HG03565 (cell line): ENCODE measurements at regions not wholly inside any gene's neighbourhood (a gene's known extent, or its start where the extent isn't known, plus 50 kb on each side); places are given as distances from the start of the nearest gene placed in this dataset.

Experiments
- ATAC-seq: cut with Tn5 transposase; IDR thresholded peaks from one replicate; pipeline ENCODE4 v1.9.1; 2021; ENCODE audit warnings: mild to moderate bottlenecking, moderate library complexity; ENCODE audit not compliant: unreplicated experiment

DNA sequence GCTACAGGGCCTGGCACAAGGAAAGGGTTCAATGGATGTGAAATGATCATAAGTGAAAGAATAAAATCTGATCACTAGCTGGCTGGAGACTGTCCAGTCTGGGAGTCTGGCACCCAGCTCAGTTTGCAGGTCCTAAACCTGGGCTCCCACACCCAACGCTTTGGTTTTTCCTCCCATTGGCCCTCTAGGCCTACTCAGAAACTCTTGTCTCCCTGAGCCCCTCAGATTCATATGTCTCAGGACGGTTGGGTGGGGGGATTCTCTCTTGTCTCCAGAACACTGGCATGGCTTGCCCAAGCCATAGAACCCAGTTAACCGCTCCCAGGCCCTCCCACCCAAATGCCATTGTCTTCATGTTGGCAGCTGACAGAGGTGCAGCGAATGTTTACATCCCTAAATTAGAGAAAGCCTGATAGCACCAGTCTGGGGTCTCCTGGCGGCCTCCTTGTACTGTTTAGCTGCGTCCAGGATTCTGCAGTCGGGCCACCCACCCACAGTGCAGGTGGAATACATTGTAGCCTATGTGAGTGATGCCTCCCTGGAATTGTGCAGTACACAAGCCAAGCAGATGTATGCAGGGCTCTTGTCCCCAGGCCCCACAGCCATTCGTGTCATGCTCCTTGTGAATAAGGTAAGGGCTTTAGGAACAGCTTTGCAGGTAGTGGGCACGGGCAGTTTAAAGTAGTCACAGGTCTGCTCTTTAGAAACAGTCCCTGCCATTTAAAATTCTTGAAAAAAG is 266.3 kb downstream of the XXYLT1 start:
- ATAC-seq = no peak

DNA sequence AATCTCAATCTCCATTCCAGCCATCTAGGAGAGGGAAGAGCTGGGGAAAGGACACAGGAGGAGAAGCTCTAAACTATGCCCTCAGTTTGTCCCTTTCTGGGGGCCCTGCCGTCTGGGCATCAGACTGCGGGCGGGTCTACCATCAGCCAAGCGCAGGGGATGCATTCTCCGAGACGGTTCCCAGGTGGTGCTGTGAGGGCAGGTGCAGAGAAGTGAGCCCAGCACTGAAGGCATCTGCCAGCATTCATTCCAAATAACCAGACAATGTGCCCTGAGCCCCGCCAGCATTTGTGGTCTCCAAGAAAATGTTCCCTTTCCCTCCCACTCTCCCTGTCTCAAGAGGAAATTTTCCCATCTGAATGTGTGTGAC is 265.7 kb downstream of the XXYLT1 start:
- ATAC-seq = no peak

DNA sequence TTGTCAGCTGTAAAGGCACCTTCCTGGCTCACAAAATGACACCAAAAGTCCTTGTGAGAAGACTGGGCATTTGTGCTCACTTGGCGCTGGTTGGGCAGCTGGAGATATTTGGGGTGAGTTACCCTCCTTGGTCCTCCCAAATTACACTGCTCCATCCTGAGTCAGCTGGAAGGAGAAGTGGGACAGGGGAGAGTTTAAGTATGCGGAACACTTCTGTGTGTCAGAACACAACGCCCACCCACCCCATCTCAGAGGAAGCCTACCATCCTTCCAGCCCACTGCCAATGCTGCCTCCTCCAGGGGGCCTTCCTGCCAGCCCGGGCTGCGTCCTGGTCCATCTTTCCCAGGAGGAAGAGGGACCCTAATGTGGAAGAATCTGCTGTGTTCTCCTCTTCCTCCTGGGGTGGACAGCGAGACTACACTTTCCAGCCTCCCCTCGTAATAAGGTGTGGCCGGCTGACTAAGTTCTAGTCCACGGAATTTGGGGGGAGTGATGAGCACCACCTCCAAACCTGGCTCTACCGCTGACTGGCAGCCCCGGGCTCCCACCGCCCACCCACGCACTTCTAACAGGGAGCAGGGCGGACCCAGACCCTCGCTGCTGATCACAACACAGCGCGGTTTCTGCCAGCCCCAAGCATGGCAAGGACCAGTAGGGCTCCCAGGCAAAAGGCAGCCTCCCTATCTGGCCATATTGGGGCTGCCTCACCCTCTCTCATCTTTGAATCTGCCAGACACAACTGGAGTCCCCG is 265.0 kb downstream of the XXYLT1 start:
- ATAC-seq = no peak

DNA sequence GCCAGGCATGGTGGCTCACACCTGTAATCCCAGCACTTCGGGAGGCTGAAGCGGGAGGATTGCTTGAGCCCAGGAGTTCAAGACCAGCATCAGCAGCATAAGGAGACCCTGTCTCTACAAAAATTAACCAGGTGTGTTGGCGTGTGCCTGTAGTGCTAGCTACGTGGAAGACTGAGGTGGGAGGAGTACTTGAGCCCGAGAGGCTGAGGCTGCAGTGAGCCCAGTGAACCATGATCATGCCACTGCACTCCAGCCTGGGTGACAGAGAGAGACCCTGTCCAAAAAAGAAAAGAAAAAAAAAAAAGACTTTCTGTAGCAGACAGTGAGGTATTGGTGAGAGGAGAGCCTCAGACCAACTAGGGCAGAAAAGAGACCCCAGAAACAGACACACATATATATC is 263.8 kb downstream of the XXYLT1 start:
- no peak for ATAC-seq

DNA sequence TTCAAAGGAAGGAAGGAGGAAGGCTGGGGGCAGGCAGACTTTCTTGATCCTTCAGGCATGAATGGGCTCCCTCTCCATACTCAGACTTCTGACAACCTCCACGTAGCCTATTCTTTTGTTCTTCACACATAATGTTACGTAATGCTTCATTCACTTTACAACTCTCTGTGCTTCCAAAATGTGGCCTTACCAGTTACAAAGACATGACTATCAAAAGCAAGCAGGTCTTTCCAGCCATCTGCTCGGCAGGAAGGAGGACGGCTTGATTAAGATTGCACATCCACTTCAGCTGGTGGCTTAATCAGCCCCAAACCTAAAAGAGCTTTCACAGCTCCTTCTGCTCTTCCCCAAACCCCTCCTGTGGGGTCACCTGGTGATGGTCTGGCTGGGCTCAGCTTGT is 263.2 kb downstream of the XXYLT1 start:
- no peak for ATAC-seq

DNA sequence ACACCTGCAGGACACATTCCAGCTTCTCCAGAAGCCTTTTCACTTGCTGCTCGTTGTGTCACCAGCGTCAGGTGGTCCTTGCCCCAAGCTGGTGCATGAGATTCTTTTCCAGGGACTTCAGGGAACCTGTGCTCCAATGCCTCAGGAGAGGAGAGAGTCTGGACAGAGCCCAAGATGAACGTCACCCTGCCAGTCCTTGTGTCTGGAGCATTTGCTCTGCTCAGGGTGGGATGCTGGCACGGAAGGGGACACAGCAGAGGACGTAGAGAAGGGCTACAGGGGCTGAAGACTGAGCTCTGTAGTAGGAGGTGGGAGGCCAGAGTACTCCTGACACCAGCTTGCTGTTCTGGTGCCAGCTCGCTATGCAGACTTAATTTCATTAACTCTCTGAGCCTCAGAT is 262.1 kb downstream of the XXYLT1 start:
- ATAC-seq = no peak

DNA sequence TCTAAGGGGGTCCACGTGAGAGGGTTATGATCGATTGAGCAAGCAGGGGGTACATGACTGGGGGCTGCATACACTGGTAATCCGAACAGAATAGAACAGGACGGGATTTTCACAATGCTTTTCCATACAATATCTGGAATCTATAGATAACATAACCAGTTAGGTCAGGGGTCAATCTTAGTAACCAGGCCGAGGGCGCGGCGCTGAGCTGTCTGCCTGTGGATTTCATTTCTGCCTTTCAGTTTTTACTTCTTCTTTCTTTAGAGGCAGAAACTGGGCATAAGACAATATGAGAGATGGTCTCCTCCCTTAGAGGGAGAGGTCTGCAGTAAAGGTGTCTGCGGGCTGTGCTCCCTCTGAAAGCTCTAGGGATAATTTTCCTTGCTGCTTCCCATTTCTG is 261.3 kb downstream of the XXYLT1 start:
- no peak for ATAC-seq

DNA sequence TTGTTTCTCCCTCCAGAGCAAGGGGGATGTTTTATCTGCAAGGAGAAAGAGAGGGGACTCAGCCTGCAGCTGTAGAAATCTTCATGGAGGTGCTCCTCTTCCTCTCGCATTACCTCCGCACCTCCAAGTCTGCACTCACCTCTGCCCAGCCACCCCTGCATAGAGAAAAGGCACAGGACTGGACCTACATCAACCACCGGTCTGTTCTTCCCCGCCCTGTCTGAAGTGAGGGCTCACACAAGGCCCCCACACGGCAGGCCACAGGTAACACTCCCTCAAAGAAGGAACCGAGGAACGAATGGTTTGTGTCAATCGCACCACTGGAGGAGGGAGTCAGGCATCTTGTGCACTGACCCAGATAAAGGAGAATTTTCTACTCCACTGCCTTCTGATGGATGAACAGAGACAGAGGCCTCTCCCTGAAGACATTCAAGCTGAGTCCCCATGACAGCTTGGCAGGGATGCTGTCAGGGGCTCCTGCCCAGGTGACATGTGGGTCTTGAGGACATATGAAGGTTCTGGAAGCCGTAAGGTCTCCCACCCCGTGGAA is 260.3 kb downstream of the XXYLT1 start:
- ATAC-seq = no peak

DNA sequence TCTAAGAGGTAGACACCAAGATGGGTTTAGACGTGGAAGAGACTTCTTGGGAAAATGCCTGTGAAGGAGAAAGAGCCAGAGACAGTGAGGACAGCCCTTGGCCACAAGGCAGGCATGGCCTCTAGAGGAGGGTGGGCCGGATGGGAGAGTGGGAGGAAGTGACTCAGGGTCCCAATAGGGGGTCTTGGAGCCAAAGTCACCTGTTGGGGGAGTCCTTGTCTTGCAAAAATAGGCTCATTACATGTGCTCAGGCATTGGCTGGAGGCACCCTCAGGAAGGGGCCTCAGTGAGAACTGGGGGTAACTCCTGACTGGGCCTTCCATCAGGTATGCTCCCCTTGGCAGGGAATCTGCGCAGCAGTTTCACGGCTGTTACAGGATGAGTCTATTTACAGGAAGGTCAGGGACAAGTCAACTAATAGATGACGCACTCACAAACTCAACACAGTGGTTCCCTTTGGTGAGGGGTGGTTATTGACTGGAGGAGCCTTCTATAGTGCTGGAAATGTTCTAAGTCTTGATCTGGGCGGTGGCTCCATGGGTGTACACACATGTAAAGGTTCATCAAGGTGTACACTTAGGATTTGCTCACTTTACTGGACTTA is 259.6 kb downstream of the XXYLT1 start:
- no peak for ATAC-seq

DNA sequence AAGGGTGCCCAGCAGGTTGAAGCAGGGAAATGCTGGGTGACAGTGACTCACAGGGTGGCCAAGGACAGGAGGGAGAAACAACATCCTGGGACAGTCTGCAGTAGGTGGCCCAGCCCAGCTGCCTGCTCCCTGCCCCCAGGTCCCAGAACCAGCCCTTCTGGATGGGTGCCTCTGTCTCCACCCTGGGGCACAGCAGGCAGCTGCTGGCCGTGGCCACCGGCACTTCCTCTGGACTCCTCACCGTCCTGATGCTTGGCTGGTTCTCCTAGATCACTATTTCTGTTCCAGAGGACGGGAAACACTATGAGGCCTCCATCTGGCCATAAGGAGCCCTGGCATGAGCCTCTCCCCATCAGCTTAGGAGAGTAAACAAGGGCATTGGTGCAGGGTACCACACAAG is 258.9 kb downstream of the XXYLT1 start:
- ATAC-seq = no peak

DNA sequence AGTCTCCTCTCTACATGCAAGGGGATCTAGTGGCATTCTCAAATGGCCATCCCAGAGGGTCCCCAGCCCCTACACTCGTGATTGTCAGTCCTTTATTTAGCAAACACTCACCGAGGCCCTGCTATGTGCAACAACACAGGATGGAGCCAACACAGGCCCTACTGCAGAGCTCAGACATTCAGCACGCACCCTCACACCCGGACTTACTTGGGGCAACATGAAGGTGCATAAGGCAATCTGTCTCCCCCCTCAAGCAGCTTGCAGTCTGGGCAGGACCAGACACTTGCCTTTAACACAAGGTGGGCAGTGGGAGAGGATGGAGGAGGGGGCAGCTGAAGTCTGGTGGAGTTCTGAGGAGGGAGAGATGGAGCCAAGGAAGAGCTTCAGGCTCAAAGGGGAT is 258.4 kb downstream of the XXYLT1 start:
- no peak for ATAC-seq

DNA sequence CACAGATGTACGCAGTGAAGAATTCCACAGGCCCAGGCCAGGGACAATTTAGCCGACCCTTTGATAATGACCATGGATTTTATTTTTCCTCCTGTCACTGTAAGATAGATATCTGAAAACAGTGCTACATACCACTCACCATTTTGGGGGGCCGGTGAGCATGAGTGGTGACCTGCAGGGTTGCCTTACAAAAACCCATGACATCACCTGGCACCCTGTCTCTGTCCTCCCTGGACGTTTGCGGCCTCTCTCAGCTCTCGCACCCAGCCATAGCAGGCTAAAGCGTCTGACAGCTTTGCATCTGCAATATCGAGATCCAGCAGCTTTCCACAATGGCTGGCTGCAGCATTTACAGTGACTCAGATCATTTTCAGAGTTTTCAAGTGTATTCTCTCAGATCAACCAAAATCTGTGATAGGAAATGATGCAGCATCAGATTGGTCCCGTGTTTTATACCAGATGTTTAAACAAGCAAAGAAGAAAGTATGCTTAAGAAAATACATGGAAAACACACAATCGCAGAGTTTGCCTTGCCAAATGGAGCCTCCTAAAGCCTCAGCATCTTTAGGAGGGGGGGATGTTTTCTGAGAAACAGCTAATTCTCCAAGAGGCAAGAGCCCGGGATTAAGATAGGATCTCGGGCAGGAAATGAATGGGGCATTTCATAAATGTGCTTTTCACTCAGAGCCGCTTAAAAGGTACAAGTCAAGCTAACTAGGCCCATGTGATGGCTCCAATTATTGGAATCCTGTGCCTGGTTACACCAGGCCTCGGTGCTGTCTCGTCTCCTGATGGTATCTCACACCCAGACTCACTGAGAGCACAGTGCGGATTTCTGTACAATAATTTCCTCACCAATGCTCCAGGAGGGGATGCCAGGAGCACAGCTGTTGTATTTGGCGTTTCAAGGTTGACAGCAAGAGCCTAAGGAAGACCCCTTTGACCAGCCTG is 257.3 kb downstream of the XXYLT1 start:
- ATAC-seq = no peak

DNA sequence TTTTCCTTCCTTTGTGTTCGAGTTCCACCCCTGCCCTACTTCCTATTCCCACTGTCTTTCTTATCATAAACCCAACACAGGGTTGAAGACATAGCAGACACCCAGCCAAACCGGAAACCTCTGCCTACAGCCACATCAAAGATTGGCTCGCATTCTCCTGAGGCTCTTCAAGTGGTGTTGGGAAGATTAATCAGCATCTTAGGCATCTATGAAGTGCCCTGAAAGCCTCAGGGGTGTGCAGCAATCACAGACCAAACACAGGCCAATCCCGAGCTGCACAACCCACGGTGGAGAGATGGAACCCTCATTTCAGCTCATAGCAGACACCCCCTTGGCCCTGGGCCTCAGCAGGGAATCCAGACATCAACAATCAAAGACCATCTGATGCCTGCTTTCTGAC is 255.9 kb downstream of the XXYLT1 start:
- no peak for ATAC-seq

DNA sequence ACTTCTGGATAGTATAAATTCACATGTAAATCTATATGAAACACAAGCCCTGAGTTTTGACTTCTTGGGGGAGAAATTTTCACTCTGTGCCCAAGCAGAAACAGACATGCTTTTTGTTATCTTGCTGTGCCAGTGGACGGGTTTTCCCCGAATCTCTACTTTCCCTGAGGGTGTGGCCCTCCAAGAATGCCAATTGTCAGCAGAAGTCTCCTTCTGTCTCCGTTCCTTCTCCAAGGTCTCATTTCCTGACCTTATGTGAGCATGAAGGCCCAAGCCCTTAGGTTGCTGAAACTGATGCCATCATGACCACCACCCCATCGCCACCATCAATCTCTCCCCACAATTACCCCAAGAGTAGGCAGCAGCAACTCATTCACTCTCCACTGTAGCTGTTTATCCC is 253.8 kb downstream of the XXYLT1 start:
- no peak for ATAC-seq
